ENCODE measurements at regions not wholly inside any gene's neighbourhood (a gene's known extent, or its start where the extent isn't known, plus 50 kb on each side); places are given as distances from the start of the nearest gene placed in this dataset.

- TF ChIP-seq, protein P1, sequence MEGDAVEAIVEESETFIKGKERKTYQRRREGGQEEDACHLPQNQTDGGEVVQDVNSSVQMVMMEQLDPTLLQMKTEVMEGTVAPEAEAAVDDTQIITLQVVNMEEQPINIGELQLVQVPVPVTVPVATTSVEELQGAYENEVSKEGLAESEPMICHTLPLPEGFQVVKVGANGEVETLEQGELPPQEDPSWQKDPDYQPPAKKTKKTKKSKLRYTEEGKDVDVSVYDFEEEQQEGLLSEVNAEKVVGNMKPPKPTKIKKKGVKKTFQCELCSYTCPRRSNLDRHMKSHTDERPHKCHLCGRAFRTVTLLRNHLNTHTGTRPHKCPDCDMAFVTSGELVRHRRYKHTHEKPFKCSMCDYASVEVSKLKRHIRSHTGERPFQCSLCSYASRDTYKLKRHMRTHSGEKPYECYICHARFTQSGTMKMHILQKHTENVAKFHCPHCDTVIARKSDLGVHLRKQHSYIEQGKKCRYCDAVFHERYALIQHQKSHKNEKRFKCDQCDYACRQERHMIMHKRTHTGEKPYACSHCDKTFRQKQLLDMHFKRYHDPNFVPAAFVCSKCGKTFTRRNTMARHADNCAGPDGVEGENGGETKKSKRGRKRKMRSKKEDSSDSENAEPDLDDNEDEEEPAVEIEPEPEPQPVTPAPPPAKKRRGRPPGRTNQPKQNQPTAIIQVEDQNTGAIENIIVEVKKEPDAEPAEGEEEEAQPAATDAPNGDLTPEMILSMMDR (IDR thresholded peaks at IDR 0.05), result no peak
- TF ChIP-seq POLR2A (IDR thresholded peaks at IDR 0.05), result no peak
Measured at GRCh38 chr16:22670551-22671041, 143.4 kb upstream of the HS3ST2 start.
